ENCODE measurements at regions not wholly inside any gene's neighbourhood (a gene's known extent, or its start where the extent isn't known, plus 50 kb on each side); places are given as distances from the start of the nearest gene placed in this dataset.

DNA sequence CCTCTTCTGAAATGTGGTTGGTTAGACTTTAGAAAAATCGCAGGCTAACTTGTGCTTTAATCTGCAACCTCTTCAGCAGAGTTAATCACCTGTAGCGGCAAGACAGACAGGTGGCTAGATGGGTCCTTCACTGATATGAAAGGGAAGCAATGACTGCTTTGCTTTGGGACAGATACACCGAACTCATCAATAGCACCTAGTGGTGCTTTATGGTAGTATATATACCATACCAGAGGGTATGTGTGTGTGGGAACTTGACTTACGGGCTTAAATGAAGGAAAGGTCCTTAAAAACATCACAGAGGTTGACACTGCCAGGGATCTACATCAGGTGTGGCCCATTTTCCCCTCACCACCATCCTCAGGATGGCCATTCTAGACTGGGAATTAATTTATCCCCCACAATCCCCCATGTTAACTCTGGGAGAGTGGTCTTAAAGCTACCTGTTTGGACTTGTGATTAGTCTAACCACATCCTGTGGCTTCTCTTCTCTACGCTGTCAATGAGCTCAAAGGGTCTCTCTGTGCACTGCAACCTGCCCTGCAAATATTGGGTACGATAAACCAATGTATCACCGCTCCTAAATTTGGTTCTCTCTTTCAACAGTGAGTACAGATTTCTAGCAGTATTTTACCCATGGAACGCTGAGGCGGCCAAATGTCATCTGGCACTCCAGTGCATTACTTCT is 162.7 kb downstream of the SIPA1L2 start:
- H3K4me1 ChIP-seq (ENCODE audit: control insufficient read depth, insufficient read depth, low read length): no peaks in the 10 kb centered on the region
- TF ChIP-seq REST (IDR thresholded peaks at IDR 0.05; ENCODE audit: insufficient read depth in 1 of 2, low read depth in 2 of 2, low read length in 1 of 2) (no peak), SIN3A (IDR thresholded peaks at IDR 0.05; ENCODE audit: borderline replicate concordance, insufficient read depth, low read depth, low read length) (no peak)
- TF ChIP-seq, protein P1, sequence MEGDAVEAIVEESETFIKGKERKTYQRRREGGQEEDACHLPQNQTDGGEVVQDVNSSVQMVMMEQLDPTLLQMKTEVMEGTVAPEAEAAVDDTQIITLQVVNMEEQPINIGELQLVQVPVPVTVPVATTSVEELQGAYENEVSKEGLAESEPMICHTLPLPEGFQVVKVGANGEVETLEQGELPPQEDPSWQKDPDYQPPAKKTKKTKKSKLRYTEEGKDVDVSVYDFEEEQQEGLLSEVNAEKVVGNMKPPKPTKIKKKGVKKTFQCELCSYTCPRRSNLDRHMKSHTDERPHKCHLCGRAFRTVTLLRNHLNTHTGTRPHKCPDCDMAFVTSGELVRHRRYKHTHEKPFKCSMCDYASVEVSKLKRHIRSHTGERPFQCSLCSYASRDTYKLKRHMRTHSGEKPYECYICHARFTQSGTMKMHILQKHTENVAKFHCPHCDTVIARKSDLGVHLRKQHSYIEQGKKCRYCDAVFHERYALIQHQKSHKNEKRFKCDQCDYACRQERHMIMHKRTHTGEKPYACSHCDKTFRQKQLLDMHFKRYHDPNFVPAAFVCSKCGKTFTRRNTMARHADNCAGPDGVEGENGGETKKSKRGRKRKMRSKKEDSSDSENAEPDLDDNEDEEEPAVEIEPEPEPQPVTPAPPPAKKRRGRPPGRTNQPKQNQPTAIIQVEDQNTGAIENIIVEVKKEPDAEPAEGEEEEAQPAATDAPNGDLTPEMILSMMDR (IDR thresholded peaks at IDR 0.05): 0 out of 2 replicates have a peak, but pooled peaks have one; percentile 6
- intact Hi-C loops (cut with micrococcal nuclease; ENCODE audit: unreplicated experiment) (no loop called here), in situ Hi-C loops (cut with HindIII; ENCODE audit: low pct_unique_long_range_greater_than_20kb, low sequenced_read_pairs) (no loop called here)
- H3K36me3 ChIP-seq (ENCODE audit: control insufficient read depth, insufficient read depth, low read length): no peaks in the 10 kb centered on the region
- H3K27me3 ChIP-seq (ENCODE audit: control insufficient read depth, insufficient read depth, low read length): no peaks in the 10 kb centered on the region
- CTCF ChIA-PET: no interaction called here
- POLR2A ChIA-PET: no interaction called here
- no peaks in the 10 kb centered on the region for H3K9me3 ChIP-seq (ENCODE audit: control insufficient read depth, insufficient read depth, low read depth, low read length)
- ATAC-seq (no peak), DNase-seq (ENCODE audit: low read depth, low spot score) (no peak)
- BruUV-seq (replicated peaks): no TSS peak
- no peak overlapping the region for H3K4me3 ChIP-seq (ENCODE audit: low read depth in 2 of 2, low read length in 2 of 2)
- no peak overlapping the region for H3K27ac ChIP-seq (ENCODE audit: low read length)

DNA sequence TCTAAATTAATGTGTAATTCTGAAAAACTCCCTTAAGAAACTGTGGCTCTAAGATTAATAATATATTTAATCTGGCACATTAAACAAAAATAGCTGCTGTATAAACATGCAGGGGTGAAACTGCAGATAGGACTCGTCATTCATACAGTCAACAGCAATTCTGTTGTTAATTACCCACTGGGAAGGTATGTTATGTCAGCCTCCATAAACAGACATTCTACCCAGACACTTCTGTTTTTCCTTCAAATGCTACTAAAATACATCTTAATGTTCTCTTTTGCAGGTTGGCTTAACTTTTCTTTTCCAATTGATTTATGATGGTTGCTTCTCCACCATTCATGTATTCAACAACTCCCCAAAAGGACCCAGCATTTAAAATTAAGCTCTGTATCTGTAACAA is 165.6 kb downstream of the SIPA1L2 start:
- H3K4me3 ChIP-seq (ENCODE audit: low read depth in 2 of 2, low read length in 2 of 2): no peak overlapping the region
- no peaks in the 10 kb centered on the region for H3K27me3 ChIP-seq (ENCODE audit: control insufficient read depth, insufficient read depth, low read length)
- ChIA-PET POLR2A (no interaction called here), CTCF (no interaction called here)
- ATAC-seq (no peak), DNase-seq (ENCODE audit: low read depth, low spot score) (no peak)
- no peak for TF ChIP-seq SIN3A (IDR thresholded peaks at IDR 0.05; ENCODE audit: borderline replicate concordance, insufficient read depth, low read depth, low read length)
- TF ChIP-seq, protein P1 (IDR thresholded peaks at IDR 0.05): no peak
- TF ChIP-seq REST (IDR thresholded peaks at IDR 0.05; ENCODE audit: insufficient read depth in 1 of 2, low read depth in 2 of 2, low read length in 1 of 2): no peak
- TF ChIP-seq TCF7L2 (IDR thresholded peaks at IDR 0.05; ENCODE audit: low read depth, low read length): no peak
- TF ChIP-seq POLR2AphosphoS5 (IDR thresholded peaks at IDR 0.05; ENCODE audit: low read depth, low read length): no peak
- H3K9me3 ChIP-seq (ENCODE audit: control insufficient read depth, insufficient read depth, low read depth, low read length): no peaks in the 10 kb centered on the region
- no peaks in the 10 kb centered on the region for H3K36me3 ChIP-seq (ENCODE audit: control insufficient read depth, insufficient read depth, low read length)
- H3K4me1 ChIP-seq (ENCODE audit: control insufficient read depth, insufficient read depth, low read length): no peaks in the 10 kb centered on the region
- H3K27ac ChIP-seq (ENCODE audit: low read length): no peak overlapping the region
- intact Hi-C loops (cut with micrococcal nuclease; ENCODE audit: unreplicated experiment): no loop called here
- no TSS peak for BruUV-seq (replicated peaks)
- in situ Hi-C loops (cut with HindIII; ENCODE audit: low pct_unique_long_range_greater_than_20kb, low sequenced_read_pairs): no loop called here
